Stimulated activated CD8-positive, alpha-beta memory T cell treated with anti-CD3 and anti-CD28 coated beads, Interleukin-7, amount 100 ng/mL, for 48 hours (primary cell): ENCODE measurements at regions not wholly inside any gene's neighbourhood (a gene's known extent, or its start where the extent isn't known, plus 50 kb on each side); places are given as distances from the start of the nearest gene placed in this dataset.
"Not testable (repeated sequence)": the region's sequence is repeated elsewhere in the genome, so short reads cannot be mapped to it uniquely, and the experiment has no call there.

Experiments used
- DNase-seq, 2 donors: peaks; one replicate each; pipeline ENCODE4 v3.0.0-alpha.2; 2020; ENCODE audit warnings: low read depth in 1 of 2; ENCODE audit errors: extremely low read depth in 1 of 2

GRCh38 chrX:115966920-115967319, 203.6 kb upstream of the AGTR2 start:
- DNase-seq = no peak

GRCh38 chrX:115968436-115969252, 201.9 kb upstream of the AGTR2 start:
- no peak for DNase-seq

- DNase-seq = no peak
These were observed 199.8 kb upstream of the AGTR2 start for GRCh38 chrX:115970718-115971117.

GRCh38 chrX:115972717-115973116, 197.8 kb upstream of the AGTR2 start:
- DNase-seq = no peak

GRCh38 chrX:115978068-115978467, 192.5 kb upstream of the AGTR2 start:
- no peak for DNase-seq

GRCh38 chrX:115983148-115983547, 187.4 kb upstream of the AGTR2 start:
- DNase-seq = not testable (repeated sequence)

- DNase-seq = not testable (repeated sequence)
These were observed 183.1 kb upstream of the AGTR2 start for GRCh38 chrX:115987464-115987863.

- no peak for DNase-seq
These were observed 181.7 kb upstream of the AGTR2 start for GRCh38 chrX:115988825-115989224.

GRCh38 chrX:115989686-115990085, 180.9 kb upstream of the AGTR2 start:
- no peak for DNase-seq

GRCh38 chrX:116009346-116009745, 161.2 kb upstream of the AGTR2 start:
- DNase-seq = no peak

GRCh38 chrX:116009861-116010710, 160.5 kb upstream of the AGTR2 start:
- DNase-seq = no peak

GRCh38 chrX:116010939-116011338, 159.6 kb upstream of the AGTR2 start:
- no peak for DNase-seq

GRCh38 chrX:116031331-116031730, 139.2 kb upstream of the AGTR2 start:
- no peak for DNase-seq
